Spleen (tissue), 7 donors: ENCODE measurements at regions not wholly inside any gene's neighbourhood (a gene's known extent, or its start where the extent isn't known, plus 50 kb on each side); places are given as distances from the start of the nearest gene placed in this dataset.

Experiments used
- POLR2A ChIP-seq, 3 donors: fragments of 450-650 bp; IDR thresholded peaks; one replicate each; pipeline ENCODE4 v1.5.1; 2017; ENCODE audit warnings: antibody characterized with exemption in 3 of 3, mild to moderate bottlenecking in 1 of 3
- POLR2AphosphoS5 ChIP-seq, 3 donors: sonication (generic); formaldehyde crosslinking; IDR thresholded peaks; one replicate each; pipeline ENCODE4 v1.5.1; 2017; ENCODE audit warnings: antibody characterized with exemption in 3 of 3
- TF ChIP-seq, protein P1 (sequence below), 11 experiments: fragments of 200-600 bp in 7 of 11; fragments of 450-650 bp in 4 of 11; sonication (generic) in 4 of 11; IDR thresholded peaks in 8 of 11; conservative IDR thresholded peaks in 3 of 11; 1 replicate in 7 of 11; 2 replicates in 4 of 11; pipeline versions ENCODE4 v1.4.0 to v1.8.0; 2016 to 2021; ENCODE audit warnings: antibody characterized with exemption in 11 of 11, inconsistent platforms in 4 of 11, mild to moderate bottlenecking in 1 of 11
- donor health status: DM: no; HTN: no; CAD: no; lungs with moderate emphysema.
- donor health status: DM: no; HTN: no; CAD: no.
- donor health status: DM: no; HTN: no; CAD: no.

GRCh38 chr3:144264350-144264749 lies 292.7 kb downstream of the DIPK2A start:
- TF ChIP-seq, protein P1, sequence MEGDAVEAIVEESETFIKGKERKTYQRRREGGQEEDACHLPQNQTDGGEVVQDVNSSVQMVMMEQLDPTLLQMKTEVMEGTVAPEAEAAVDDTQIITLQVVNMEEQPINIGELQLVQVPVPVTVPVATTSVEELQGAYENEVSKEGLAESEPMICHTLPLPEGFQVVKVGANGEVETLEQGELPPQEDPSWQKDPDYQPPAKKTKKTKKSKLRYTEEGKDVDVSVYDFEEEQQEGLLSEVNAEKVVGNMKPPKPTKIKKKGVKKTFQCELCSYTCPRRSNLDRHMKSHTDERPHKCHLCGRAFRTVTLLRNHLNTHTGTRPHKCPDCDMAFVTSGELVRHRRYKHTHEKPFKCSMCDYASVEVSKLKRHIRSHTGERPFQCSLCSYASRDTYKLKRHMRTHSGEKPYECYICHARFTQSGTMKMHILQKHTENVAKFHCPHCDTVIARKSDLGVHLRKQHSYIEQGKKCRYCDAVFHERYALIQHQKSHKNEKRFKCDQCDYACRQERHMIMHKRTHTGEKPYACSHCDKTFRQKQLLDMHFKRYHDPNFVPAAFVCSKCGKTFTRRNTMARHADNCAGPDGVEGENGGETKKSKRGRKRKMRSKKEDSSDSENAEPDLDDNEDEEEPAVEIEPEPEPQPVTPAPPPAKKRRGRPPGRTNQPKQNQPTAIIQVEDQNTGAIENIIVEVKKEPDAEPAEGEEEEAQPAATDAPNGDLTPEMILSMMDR (IDR thresholded peaks at IDR 0.05 in 8 of 11, conservative IDR thresholded peaks at IDR 0.05 in 3 of 11), result no peak
- TF ChIP-seq POLR2A (IDR thresholded peaks at IDR 0.05) (no peak), POLR2AphosphoS5 (IDR thresholded peaks at IDR 0.05) (no peak)
